Upper lobe of left lung (tissue), 6 donors: ENCODE measurements at regions not wholly inside any gene's neighbourhood (a gene's known extent, or its start where the extent isn't known, plus 50 kb on each side); places are given as distances from the start of the nearest gene placed in this dataset.

Experiments
- ATAC-seq, 2 donors: fragments of 200-7000 bp; cut with Tn5 transposase; one replicate each; pipeline ENCODE4 v1.9.1; 2022; ENCODE audit warnings: mild to moderate bottlenecking in 2 of 2, moderate library complexity in 2 of 2; ENCODE audit not compliant: low FRiP score in 2 of 2
- DNase-seq, 2 donors: peaks; one replicate each; pipeline ENCODE4 v3.0.0-alpha.2; 2019 to 2020
- H3K27ac ChIP-seq, 4 donors: fragments of 200-600 bp; sonication (generic); one replicate each; pipeline ENCODE4 v1.5.1; 2016 to 2019
- H3K27me3 ChIP-seq, 4 donors: fragments of 200-600 bp; sonication (generic); one replicate each; pipeline ENCODE4 v1.5.1; 2017 to 2019
- H3K36me3 ChIP-seq, 4 donors: fragments of 200-600 bp; sonication (generic); one replicate each; pipeline ENCODE4 v1.5.1; 2016 to 2019
- H3K4me1 ChIP-seq, 4 donors: fragments of 200-600 bp; sonication (generic); one replicate each; pipeline ENCODE4 v1.5.1; 2018 to 2019
- H3K4me3 ChIP-seq, 4 donors: fragments of 200-600 bp; sonication (generic); one replicate each; pipeline ENCODE4 v1.5.1; 2017 to 2019; ENCODE audit warnings: mild to moderate bottlenecking in 2 of 4, moderate library complexity in 1 of 4
- H3K9me3 ChIP-seq, 4 donors: fragments of 200-600 bp; sonication (generic); one replicate each; pipeline ENCODE4 v1.5.1; 2018 to 2019
- EP300 ChIP-seq, 4 donors: sonication (generic); formaldehyde crosslinking; IDR thresholded peaks; one replicate each; pipeline ENCODE4 v1.5.1; 2017; ENCODE audit warnings: antibody characterized with exemption in 4 of 4, control low read depth in 2 of 4
- POLR2A ChIP-seq, 4 donors: fragments of 450-650 bp; IDR thresholded peaks; one replicate each; pipeline ENCODE4 v1.5.1; 2016 to 2017; ENCODE audit warnings: antibody characterized with exemption in 4 of 4, mild to moderate bottlenecking in 2 of 4
- POLR2AphosphoS5 ChIP-seq, 2 donors: sonication (generic); formaldehyde crosslinking; IDR thresholded peaks; one replicate each; pipeline ENCODE4 v1.5.1; 2017; ENCODE audit warnings: antibody characterized with exemption in 2 of 2
- WGBS, 2 donors: methylation state at CpG; one replicate each; pipeline ENCODE4 v1.1.5; 2017 to 2018; 5-methylcytosine and 5-hydroxymethylcytosine counted together
- TF ChIP-seq, protein P1 (sequence below), 6 experiments: fragments of 450-650 bp in 4 of 6; fragments of 200-600 bp in 2 of 6; sonication (generic) in 2 of 6; IDR thresholded peaks; one replicate each; pipeline ENCODE4 v1.5.1; 2016 to 2019; ENCODE audit warnings: antibody characterized with exemption in 6 of 6
- donor health status: DM: no; HTN: no; CAD: no; lungs with moderate emphysema.
- donor health status: DM: no; HTN: yes; CAD: no; lungs with severe emphysema.

DNA sequence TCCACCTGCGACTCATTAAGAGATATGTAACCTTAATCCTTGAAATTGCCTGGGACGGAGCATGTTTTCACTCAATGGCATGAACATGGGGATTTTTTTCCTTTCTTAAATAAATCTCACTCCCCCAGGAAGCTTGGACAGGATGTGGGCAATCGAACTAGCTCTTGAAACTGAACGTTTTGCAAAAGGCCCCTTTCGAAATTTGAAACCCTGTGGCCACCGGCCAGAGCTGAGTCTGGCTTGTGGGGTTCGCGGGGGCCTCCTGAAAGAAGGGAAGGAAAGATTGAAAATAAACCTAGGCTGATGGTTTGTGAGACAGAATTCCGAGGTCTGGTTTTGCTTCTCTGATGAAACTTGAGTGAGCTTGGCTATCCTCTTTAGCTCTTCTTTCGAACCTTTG, 101.4 kb upstream of the RTL1 start:
- Histone ChIP-seq H3K27ac (peak overlapping the region in 2 of 4 donors; percentile 40 to 62), H3K4me3 (no peak overlapping the region), H3K4me1 (peaks cover 7 to 22% (median 12%) of the 10 kb centered on the region in 4 donors), H3K9me3 (no peaks in the 10 kb centered on the region), H3K36me3 (no peaks in the 10 kb centered on the region), H3K27me3 (no peaks in the 10 kb centered on the region)
- 28 to 32% methylated on average over 10 of the region's 10 CpGs for WGBS, 2 donors
- no peak for DNase-seq
- TF ChIP-seq EP300 (IDR thresholded peaks at IDR 0.05) = no peak
- no peak for TF ChIP-seq POLR2AphosphoS5 (IDR thresholded peaks at IDR 0.05)
- no peak for TF ChIP-seq POLR2A (IDR thresholded peaks at IDR 0.05)
- TF ChIP-seq, protein P1, sequence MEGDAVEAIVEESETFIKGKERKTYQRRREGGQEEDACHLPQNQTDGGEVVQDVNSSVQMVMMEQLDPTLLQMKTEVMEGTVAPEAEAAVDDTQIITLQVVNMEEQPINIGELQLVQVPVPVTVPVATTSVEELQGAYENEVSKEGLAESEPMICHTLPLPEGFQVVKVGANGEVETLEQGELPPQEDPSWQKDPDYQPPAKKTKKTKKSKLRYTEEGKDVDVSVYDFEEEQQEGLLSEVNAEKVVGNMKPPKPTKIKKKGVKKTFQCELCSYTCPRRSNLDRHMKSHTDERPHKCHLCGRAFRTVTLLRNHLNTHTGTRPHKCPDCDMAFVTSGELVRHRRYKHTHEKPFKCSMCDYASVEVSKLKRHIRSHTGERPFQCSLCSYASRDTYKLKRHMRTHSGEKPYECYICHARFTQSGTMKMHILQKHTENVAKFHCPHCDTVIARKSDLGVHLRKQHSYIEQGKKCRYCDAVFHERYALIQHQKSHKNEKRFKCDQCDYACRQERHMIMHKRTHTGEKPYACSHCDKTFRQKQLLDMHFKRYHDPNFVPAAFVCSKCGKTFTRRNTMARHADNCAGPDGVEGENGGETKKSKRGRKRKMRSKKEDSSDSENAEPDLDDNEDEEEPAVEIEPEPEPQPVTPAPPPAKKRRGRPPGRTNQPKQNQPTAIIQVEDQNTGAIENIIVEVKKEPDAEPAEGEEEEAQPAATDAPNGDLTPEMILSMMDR (IDR thresholded peaks at IDR 0.05) = no peak
- ATAC-seq = no peak

DNA sequence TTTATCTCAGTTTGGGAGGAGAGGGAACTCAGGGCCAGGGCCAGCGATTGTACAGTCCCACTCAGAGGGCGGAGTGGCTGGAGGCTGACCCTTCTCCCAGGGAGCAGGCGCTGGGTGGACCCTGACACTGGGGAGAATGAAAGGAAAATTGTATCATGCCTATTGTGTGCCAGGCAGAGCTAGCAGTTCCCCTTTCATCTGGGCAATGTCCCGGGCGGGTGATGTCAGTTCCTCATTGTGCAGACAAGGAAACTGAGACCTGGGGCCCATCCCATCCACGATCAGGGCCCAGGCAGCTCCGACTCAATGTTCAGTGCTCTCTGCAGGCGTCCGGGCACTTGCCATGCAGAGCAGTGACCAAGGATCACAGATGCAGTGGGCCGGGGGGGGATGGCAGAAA, 101.9 kb upstream of the RTL1 start:
- peaks cover 7 to 22% (median 12%) of the 10 kb centered on the region in 4 donors for H3K4me1 ChIP-seq
- no peaks in the 10 kb centered on the region for H3K27me3 ChIP-seq
- ATAC-seq (peak in 1 of 2 donors; percentile 65), DNase-seq (peak in 1 of 2 donors; percentile 42)
- H3K4me3 ChIP-seq = no peak overlapping the region
- TF ChIP-seq EP300 (IDR thresholded peaks at IDR 0.05) (no peak), POLR2AphosphoS5 (IDR thresholded peaks at IDR 0.05) (no peak), POLR2A (IDR thresholded peaks at IDR 0.05) (no peak)
- TF ChIP-seq, protein P1 (IDR thresholded peaks at IDR 0.05) = no peak
- no peaks in the 10 kb centered on the region for H3K9me3 ChIP-seq
- peak overlapping the region in 3 of 4 donors; percentile 40 to 62 (median 42) for H3K27ac ChIP-seq
- H3K36me3 ChIP-seq = no peaks in the 10 kb centered on the region
- WGBS, 2 donors = 41 to 50% methylated on average over 10 of the region's 10 CpGs

DNA sequence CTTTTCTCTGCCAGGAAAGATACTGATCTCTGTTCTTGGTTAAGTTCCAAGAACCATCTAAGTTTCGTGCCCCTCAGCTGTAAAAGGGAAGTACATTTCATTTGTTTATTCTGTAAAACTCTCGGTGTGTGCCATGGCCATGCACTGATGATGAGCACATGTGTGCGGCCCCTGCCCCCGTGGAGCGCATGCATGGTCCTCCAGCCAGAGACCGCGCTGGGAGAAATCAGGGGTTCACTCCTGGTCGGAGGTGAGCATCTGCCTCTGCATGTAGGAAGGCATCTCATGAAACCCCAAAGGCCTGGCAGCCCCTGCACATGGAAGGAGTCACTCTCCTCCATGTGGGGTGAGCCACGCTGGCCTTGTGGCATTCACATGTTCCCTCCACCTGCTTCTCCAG, 102.5 kb upstream of the RTL1 start:
- no peak for TF ChIP-seq POLR2AphosphoS5 (IDR thresholded peaks at IDR 0.05)
- TF ChIP-seq, protein P1 (IDR thresholded peaks at IDR 0.05) = no peak
- TF ChIP-seq POLR2A (IDR thresholded peaks at IDR 0.05) = no peak
- no peak for TF ChIP-seq EP300 (IDR thresholded peaks at IDR 0.05)
- H3K27me3 ChIP-seq = no peaks in the 10 kb centered on the region
- H3K27ac ChIP-seq = peak overlapping the region in 1 of 4 donors; percentile 40
- WGBS, 2 donors = 39 to 57% methylated on average over 9 of the region's 9 CpGs
- no peaks in the 10 kb centered on the region for H3K9me3 ChIP-seq
- ATAC-seq (no peak), DNase-seq (peak in 1 of 2 donors; percentile 41)
- H3K4me3 ChIP-seq = no peak overlapping the region
- H3K4me1 ChIP-seq = peaks cover 7 to 22% (median 12%) of the 10 kb centered on the region in 4 donors
- no peaks in the 10 kb centered on the region for H3K36me3 ChIP-seq

DNA sequence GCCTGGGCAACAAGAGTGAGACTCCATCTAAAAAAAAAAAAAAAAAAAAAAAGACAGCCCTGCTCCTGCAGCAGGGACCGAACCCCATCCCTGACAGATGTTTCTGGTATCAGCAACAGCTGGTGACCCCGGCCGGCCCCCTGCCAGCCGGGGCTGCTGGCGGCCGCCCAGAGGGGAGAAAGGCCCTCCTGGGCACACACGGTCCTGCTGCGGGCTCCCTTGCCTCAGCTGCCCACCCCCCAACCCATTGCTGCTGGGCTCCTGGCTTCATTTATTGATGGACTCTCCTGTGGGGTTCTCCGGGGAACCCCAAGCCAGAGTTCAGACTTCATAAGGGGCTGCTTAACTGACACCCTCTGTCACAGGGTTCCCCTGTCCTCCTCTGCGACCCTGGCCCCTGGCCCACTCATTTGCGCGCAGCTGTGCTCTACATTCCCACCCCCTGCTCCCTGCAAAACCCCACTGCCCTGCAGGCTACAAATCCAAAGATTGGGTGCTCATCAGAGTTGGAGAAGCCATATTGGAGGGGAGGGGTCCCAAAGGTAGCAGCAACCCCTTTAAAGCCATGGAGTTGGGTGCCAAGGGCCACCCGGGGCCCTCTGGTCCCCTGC, 103.6 kb upstream of the RTL1 start:
- ATAC-seq = no peak
- no peak overlapping the region for H3K4me3 ChIP-seq
- H3K36me3 ChIP-seq = no peaks in the 10 kb centered on the region
- no peak for TF ChIP-seq POLR2AphosphoS5 (IDR thresholded peaks at IDR 0.05)
- TF ChIP-seq, protein P1 (IDR thresholded peaks at IDR 0.05) = no peak
- no peak for TF ChIP-seq EP300 (IDR thresholded peaks at IDR 0.05)
- TF ChIP-seq POLR2A (IDR thresholded peaks at IDR 0.05) = no peak
- WGBS, 2 donors = 90 to 92% methylated on average over 11 to 13 of the region's 13 CpGs
- H3K27me3 ChIP-seq = no peaks in the 10 kb centered on the region
- H3K27ac ChIP-seq = no peak overlapping the region
- H3K9me3 ChIP-seq = peaks cover 0 to 5% (median 0%) of the 10 kb centered on the region in 4 donors
- H3K4me1 ChIP-seq = peaks cover 7 to 22% (median 12%) of the 10 kb centered on the region in 4 donors
- DNase-seq = peak in 1 of 2 donors; percentile 68

DNA sequence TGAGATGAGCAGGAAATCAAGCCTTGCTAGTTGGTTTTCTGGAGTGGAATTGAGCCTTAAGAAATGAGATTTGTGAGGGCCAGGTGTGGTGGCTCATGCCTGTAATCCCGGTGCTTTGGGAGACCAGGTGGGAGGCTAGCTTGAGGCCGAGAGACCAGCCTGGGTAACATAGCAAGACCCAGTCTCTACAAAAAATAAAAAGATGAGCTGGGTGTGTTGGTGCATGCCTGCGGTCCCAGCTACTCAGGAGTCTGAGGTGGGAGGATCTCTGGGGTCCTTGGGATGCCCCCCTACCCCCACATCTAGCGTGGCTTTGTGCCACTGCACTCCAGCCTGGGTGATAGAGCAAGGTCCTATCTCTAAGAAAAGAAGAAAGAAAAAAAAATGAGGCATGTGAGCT, 104.2 kb upstream of the RTL1 start:
- Histone ChIP-seq H3K4me1 (peaks cover 7 to 22% (median 12%) of the 10 kb centered on the region in 4 donors), H3K27ac (no peak overlapping the region), H3K27me3 (no peaks in the 10 kb centered on the region), H3K9me3 (peaks cover 0 to 9% (median 2%) of the 10 kb centered on the region in 4 donors), H3K36me3 (no peaks in the 10 kb centered on the region), H3K4me3 (no peak overlapping the region)
- 87 to 93% methylated on average over 4 of the region's 4 CpGs for WGBS, 2 donors
- ATAC-seq (no peak), DNase-seq (no peak)
- TF ChIP-seq POLR2A (IDR thresholded peaks at IDR 0.05) = no peak
- no peak for TF ChIP-seq EP300 (IDR thresholded peaks at IDR 0.05)
- TF ChIP-seq, protein P1 (IDR thresholded peaks at IDR 0.05) = no peak
- no peak for TF ChIP-seq POLR2AphosphoS5 (IDR thresholded peaks at IDR 0.05)
